ENCODE measurements at regions not wholly inside any gene's neighbourhood (a gene's known extent, or its start where the extent isn't known, plus 50 kb on each side); places are given as distances from the start of the nearest gene placed in this dataset.
A peak's percentile ranks its signal among the peaks of the same experiment; 100 is the strongest.

GRCh38 chr14:22513066-22513812, 75.8 kb downstream of the DAD1 start:
- WGBS, 4 donors, result 65 to 74% (median 69%) methylated on average over 3 of the region's 3 CpGs
- Histone ChIP-seq H3K4me3 (no peak overlapping the region), H3K9me3 (replicated peaks in 1 of 3) (no peaks in the 10 kb centered on the region), H3K36me3 (replicated peaks in 1 of 2) (no peaks in the 10 kb centered on the region), H3K4me1 (replicated peaks in 1 of 2) (peaks cover 0 to 19% of the 10 kb centered on the region in 2 donors), H3K27me3 (no peaks in the 10 kb centered on the region), H3K27ac (peak overlapping the region in 2 of 5 donors; percentile 15 to 21)
- no peak for TF ChIP-seq CTCF (IDR thresholded peaks at IDR 0.05)
- TF ChIP-seq POLR2A (IDR thresholded peaks at IDR 0.05), result no peak
- DNase-seq, result no peak
- intact Hi-C loops (cut with DNase I), result no loop called here

- peaks cover 0 to 19% of the 10 kb centered on the region in 2 donors for H3K4me1 ChIP-seq (replicated peaks in 1 of 2)
- H3K27me3 ChIP-seq, result no peaks in the 10 kb centered on the region
- peak overlapping the region in 2 of 5 donors; percentile 15 to 48 for H3K27ac ChIP-seq
- 52 to 69% (median 60%) methylated on average over 2 of the region's 2 CpGs for WGBS, 4 donors
- H3K36me3 ChIP-seq (replicated peaks in 1 of 2), result no peaks in the 10 kb centered on the region
- no peaks in the 10 kb centered on the region for H3K9me3 ChIP-seq (replicated peaks in 1 of 3)
- intact Hi-C loops (cut with DNase I), result no loop called here
- TF ChIP-seq POLR2A (IDR thresholded peaks at IDR 0.05) (no peak), CTCF (IDR thresholded peaks at IDR 0.05) (no peak)
- no peak overlapping the region for H3K4me3 ChIP-seq
- no peak for DNase-seq
Measured at GRCh38 chr14:22512106-22512814, 76.8 kb downstream of the DAD1 start.

- TF ChIP-seq CTCF (IDR thresholded peaks at IDR 0.05), result no peak
- no peak for TF ChIP-seq POLR2A (IDR thresholded peaks at IDR 0.05)
- Histone ChIP-seq H3K4me3 (no peak overlapping the region), H3K27me3 (no peaks in the 10 kb centered on the region), H3K36me3 (replicated peaks in 1 of 2) (no peaks in the 10 kb centered on the region), H3K9me3 (replicated peaks in 1 of 3) (no peaks in the 10 kb centered on the region), H3K4me1 (replicated peaks in 1 of 2) (peaks cover 0 to 19% of the 10 kb centered on the region in 2 donors), H3K27ac (no peak overlapping the region)
- 62 to 72% (median 70%) methylated on average over 3 of the region's 3 CpGs for WGBS, 4 donors
- intact Hi-C loops (cut with DNase I), result no loop called here
- DNase-seq, result no peak
Measured at GRCh38 chr14:22510527-22511110, 78.4 kb downstream of the DAD1 start.

GRCh38 chr14:22509751-22510300, 79.2 kb downstream of the DAD1 start:
- DNase-seq, result no peak
- Histone ChIP-seq H3K4me1 (replicated peaks in 1 of 2) (peaks cover 0 to 19% of the 10 kb centered on the region in 2 donors), H3K4me3 (no peak overlapping the region)

More at GRCh38 chr14:22509751-22510300, 79.2 kb downstream of the DAD1 start:
- H3K27me3 ChIP-seq, result no peaks in the 10 kb centered on the region
- no peak overlapping the region for H3K27ac ChIP-seq
- intact Hi-C loops (cut with DNase I), result no loop called here
- H3K9me3 ChIP-seq (replicated peaks in 1 of 3), result no peaks in the 10 kb centered on the region
- WGBS, 4 donors, result 55 to 73% (median 62%) methylated on average over 5 of the region's 5 CpGs
- no peaks in the 10 kb centered on the region for H3K36me3 ChIP-seq (replicated peaks in 1 of 2)
- TF ChIP-seq CTCF (IDR thresholded peaks at IDR 0.05) (no peak), POLR2A (IDR thresholded peaks at IDR 0.05) (no peak)

Measured in adrenal gland (tissue), 9 donors.